ENCODE measurements at regions not wholly inside any gene's neighbourhood (a gene's known extent, or its start where the extent isn't known, plus 50 kb on each side); places are given as distances from the start of the nearest gene placed in this dataset.

GRCh38 chr2:7286120-7286519 lies 368.9 kb downstream of the RNF144A start:
- no peak for DNase-seq (ENCODE audit: low read depth, low spot score)

GRCh38 chr2:7288484-7288883 lies 371.3 kb downstream of the RNF144A start:
- no peak for DNase-seq (ENCODE audit: low read depth, low spot score)

- peak; percentile 19 for DNase-seq (ENCODE audit: low read depth, low spot score)
Observed at GRCh38 chr2:7289697-7290096, 372.5 kb downstream of the RNF144A start.

GRCh38 chr2:7292154-7292691 lies 375.0 kb downstream of the RNF144A start:
- no peak for DNase-seq (ENCODE audit: low read depth, low spot score)

- DNase-seq (ENCODE audit: low read depth, low spot score), result no peak
Observed at GRCh38 chr2:7309582-7309981, 392.4 kb downstream of the RNF144A start.

- peak; percentile 5 for DNase-seq (ENCODE audit: low read depth, low spot score)
Observed at GRCh38 chr2:7324706-7325105, 407.5 kb downstream of the RNF144A start.

GRCh38 chr2:7325186-7325585 lies 408.0 kb downstream of the RNF144A start:
- no peak for DNase-seq (ENCODE audit: low read depth, low spot score)

- DNase-seq (ENCODE audit: low read depth, low spot score), result no peak
Observed at GRCh38 chr2:7329465-7329864, 412.3 kb downstream of the RNF144A start.

GRCh38 chr2:7333189-7333765 lies 416.1 kb downstream of the RNF144A start:
- DNase-seq (ENCODE audit: low read depth, low spot score), result no peak

- DNase-seq (ENCODE audit: low read depth, low spot score), result no peak
Observed at GRCh38 chr2:7333960-7334493, 416.8 kb downstream of the RNF144A start.

GRCh38 chr2:7338961-7339360 lies 421.7 kb downstream of the RNF144A start:
- no peak for DNase-seq (ENCODE audit: low read depth, low spot score)

GRCh38 chr2:7346336-7346735 lies 429.1 kb downstream of the RNF144A start:
- DNase-seq (ENCODE audit: low read depth, low spot score), result no peak

- no peak for DNase-seq (ENCODE audit: low read depth, low spot score)
Observed at GRCh38 chr2:7348761-7349160, 431.5 kb downstream of the RNF144A start.

- DNase-seq (ENCODE audit: low read depth, low spot score), result no peak
Observed at GRCh38 chr2:7352191-7352590, 435.0 kb downstream of the RNF144A start.

GRCh38 chr2:7353571-7353970 lies 436.4 kb downstream of the RNF144A start:
- no peak for DNase-seq (ENCODE audit: low read depth, low spot score)

- no peak for DNase-seq (ENCODE audit: low read depth, low spot score)
Observed at GRCh38 chr2:7355781-7356180, 438.6 kb downstream of the RNF144A start.

GRCh38 chr2:7356909-7357584 lies 439.8 kb downstream of the RNF144A start:
- DNase-seq (ENCODE audit: low read depth, low spot score), result no peak

- DNase-seq (ENCODE audit: low read depth, low spot score), result no peak
Observed at GRCh38 chr2:7357993-7358392, 440.8 kb downstream of the RNF144A start.

GRCh38 chr2:7358865-7359447 lies 441.7 kb downstream of the RNF144A start:
- no peak for DNase-seq (ENCODE audit: low read depth, low spot score)

GRCh38 chr2:7363906-7364305 lies 446.7 kb downstream of the RNF144A start:
- no peak for DNase-seq (ENCODE audit: low read depth, low spot score)

- DNase-seq (ENCODE audit: low read depth, low spot score), result no peak
Observed at GRCh38 chr2:7368211-7368610, 451.0 kb downstream of the RNF144A start.

GRCh38 chr2:7373156-7373555 lies 455.9 kb downstream of the RNF144A start:
- DNase-seq (ENCODE audit: low read depth, low spot score), result no peak

- no peak for DNase-seq (ENCODE audit: low read depth, low spot score)
Observed at GRCh38 chr2:7375901-7376300, 458.7 kb downstream of the RNF144A start.

All from astrocyte of the hippocampus (primary cell).